ENCODE measurements at regions not wholly inside any gene's neighbourhood (a gene's known extent, or its start where the extent isn't known, plus 50 kb on each side); places are given as distances from the start of the nearest gene placed in this dataset.

DNA sequence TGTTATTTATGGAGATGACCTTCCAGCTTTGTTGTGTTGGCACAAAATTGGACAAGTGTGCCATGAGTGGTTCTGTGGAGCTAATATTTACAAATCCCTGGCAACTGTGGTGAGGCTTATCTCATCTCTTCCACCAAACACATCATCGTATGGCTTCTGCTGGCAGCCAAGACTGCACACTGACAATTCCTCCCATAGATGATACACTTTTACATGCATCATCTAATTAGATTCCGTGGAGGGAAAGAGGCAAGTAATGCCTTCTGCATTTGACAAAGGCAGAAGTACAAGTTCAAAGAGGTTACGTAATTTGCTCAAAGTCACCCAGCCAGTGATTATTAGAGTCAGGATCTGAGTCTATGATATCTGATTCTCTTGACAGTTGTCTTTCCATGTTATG lies 62.7 kb upstream of the KIRREL3 start:
- CTCF ChIA-PET (ENCODE audit: unreplicated experiment) = no interaction called here
- Histone ChIP-seq H3K9me2 (ENCODE audit: insufficient read depth, low read length) (no peaks in the 10 kb centered on the region), H3K79me2 (ENCODE audit: insufficient read depth, low read depth, low read length) (no peaks in the 10 kb centered on the region), H4K20me1 (ENCODE audit: insufficient read depth, low read length) (no peaks in the 10 kb centered on the region), H3K9me3 (ENCODE audit: low read length) (no peaks in the 10 kb centered on the region), H3K27ac (ENCODE audit: low read depth, low read length, poor library complexity, severe bottlenecking) (no peak overlapping the region), H3K4me3 (ENCODE audit: low read depth, low read length, poor library complexity, severe bottlenecking) (no peak overlapping the region), H2AFZ (ENCODE audit: low read length) (no peak overlapping the region), H3K36me3 (ENCODE audit: insufficient read depth, low read length) (no peaks in the 10 kb centered on the region), H3K4me2 (ENCODE audit: low read length) (no peak overlapping the region), H3K4me1 (ENCODE audit: insufficient read depth, low read length, poor library complexity, severe bottlenecking) (no peaks in the 10 kb centered on the region)
- BruUV-seq (replicated peaks) = no TSS peak
- DNase-seq (ENCODE audit: low spot score) = no peak
- intact Hi-C loops (cut with micrococcal nuclease; ENCODE audit: unreplicated experiment) = no loop called here
- TF ChIP-seq, protein P1, sequence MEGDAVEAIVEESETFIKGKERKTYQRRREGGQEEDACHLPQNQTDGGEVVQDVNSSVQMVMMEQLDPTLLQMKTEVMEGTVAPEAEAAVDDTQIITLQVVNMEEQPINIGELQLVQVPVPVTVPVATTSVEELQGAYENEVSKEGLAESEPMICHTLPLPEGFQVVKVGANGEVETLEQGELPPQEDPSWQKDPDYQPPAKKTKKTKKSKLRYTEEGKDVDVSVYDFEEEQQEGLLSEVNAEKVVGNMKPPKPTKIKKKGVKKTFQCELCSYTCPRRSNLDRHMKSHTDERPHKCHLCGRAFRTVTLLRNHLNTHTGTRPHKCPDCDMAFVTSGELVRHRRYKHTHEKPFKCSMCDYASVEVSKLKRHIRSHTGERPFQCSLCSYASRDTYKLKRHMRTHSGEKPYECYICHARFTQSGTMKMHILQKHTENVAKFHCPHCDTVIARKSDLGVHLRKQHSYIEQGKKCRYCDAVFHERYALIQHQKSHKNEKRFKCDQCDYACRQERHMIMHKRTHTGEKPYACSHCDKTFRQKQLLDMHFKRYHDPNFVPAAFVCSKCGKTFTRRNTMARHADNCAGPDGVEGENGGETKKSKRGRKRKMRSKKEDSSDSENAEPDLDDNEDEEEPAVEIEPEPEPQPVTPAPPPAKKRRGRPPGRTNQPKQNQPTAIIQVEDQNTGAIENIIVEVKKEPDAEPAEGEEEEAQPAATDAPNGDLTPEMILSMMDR (conservative IDR thresholded peaks at IDR 0.05; ENCODE audit: low read length) = no peak
- TF ChIP-seq EZH2phosphoT487 (IDR thresholded peaks at IDR 0.05; ENCODE audit: borderline replicate concordance, low read depth, low read length) = no peak
- POLR2A ChIA-PET = no interaction called here

DNA sequence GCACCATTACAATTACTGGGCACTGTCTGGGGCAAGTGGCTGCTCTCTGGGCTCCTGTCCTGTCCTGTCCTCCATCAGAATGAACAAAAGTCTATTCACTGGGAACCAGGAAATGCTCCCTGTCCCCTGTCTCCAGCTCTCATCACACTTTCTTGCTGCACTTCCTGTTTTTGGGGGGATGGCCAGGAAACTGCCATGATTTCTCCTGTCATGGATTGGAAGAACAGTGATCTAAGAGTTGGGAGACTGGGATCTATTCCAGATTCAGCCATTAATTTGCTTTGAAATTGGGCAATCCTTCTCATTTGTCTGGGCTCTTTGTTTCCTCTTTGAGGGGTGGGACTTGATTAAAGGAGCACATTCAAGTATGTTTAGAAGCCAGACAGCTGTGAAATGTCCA lies 61.4 kb upstream of the KIRREL3 start:
- Histone ChIP-seq H4K20me1 (ENCODE audit: insufficient read depth, low read length) (no peaks in the 10 kb centered on the region), H3K9me2 (ENCODE audit: insufficient read depth, low read length) (no peaks in the 10 kb centered on the region), H3K4me2 (ENCODE audit: low read length) (no peak overlapping the region), H3K9me3 (ENCODE audit: low read length) (no peaks in the 10 kb centered on the region), H3K79me2 (ENCODE audit: insufficient read depth, low read depth, low read length) (no peaks in the 10 kb centered on the region), H2AFZ (ENCODE audit: low read length) (no peak overlapping the region), H3K36me3 (ENCODE audit: insufficient read depth, low read length) (no peaks in the 10 kb centered on the region), H3K4me1 (ENCODE audit: insufficient read depth, low read length, poor library complexity, severe bottlenecking) (no peaks in the 10 kb centered on the region), H3K4me3 (ENCODE audit: low read depth, low read length, poor library complexity, severe bottlenecking) (no peak overlapping the region), H3K27ac (ENCODE audit: low read depth, low read length, poor library complexity, severe bottlenecking) (no peak overlapping the region)
- no peak for DNase-seq (ENCODE audit: low spot score)
- ChIA-PET CTCF (ENCODE audit: unreplicated experiment) (no interaction called here), POLR2A (interaction anchor here (0.6 kb wide), 1 partner anchor 22 kb away, joined by 4 read pairs; no protein-coding TSS in a partner anchor)
- BruUV-seq (replicated peaks) = no TSS peak
- TF ChIP-seq EZH2phosphoT487 (IDR thresholded peaks at IDR 0.05; ENCODE audit: borderline replicate concordance, low read depth, low read length) = no peak
- TF ChIP-seq, protein P1 (conservative IDR thresholded peaks at IDR 0.05; ENCODE audit: low read length) = no peak
- intact Hi-C loops (cut with micrococcal nuclease; ENCODE audit: unreplicated experiment) = no loop called here

DNA sequence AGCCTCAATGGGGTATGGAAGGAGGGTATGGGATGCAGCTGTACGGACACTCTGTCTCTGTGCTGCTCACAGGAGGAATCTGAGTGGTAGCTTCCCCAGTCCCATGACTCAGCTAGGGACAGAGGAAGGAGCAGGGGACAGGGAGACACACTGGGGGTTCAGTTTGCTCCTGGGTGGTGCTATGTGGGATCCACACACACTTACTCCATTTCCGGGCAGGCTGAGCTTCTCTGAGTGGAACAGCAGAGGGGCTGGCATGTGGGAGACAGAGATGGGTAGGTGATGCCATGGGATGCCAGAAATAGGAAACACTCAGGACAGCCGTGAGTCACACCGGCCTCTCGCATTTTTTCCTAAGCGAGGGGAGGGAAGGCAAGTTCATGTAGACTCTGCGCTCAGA lies 59.2 kb upstream of the KIRREL3 start:
- Histone ChIP-seq H4K20me1 (ENCODE audit: insufficient read depth, low read length) (no peaks in the 10 kb centered on the region), H3K4me1 (ENCODE audit: insufficient read depth, low read length, poor library complexity, severe bottlenecking) (no peaks in the 10 kb centered on the region), H3K4me2 (ENCODE audit: low read length) (no peak overlapping the region), H3K36me3 (ENCODE audit: insufficient read depth, low read length) (no peaks in the 10 kb centered on the region), H2AFZ (ENCODE audit: low read length) (no peak overlapping the region), H3K27ac (ENCODE audit: low read depth, low read length, poor library complexity, severe bottlenecking) (no peak overlapping the region), H3K79me2 (ENCODE audit: insufficient read depth, low read depth, low read length) (no peaks in the 10 kb centered on the region), H3K4me3 (ENCODE audit: low read depth, low read length, poor library complexity, severe bottlenecking) (no peak overlapping the region), H3K9me3 (ENCODE audit: low read length) (no peaks in the 10 kb centered on the region), H3K9me2 (ENCODE audit: insufficient read depth, low read length) (no peaks in the 10 kb centered on the region)
- POLR2A ChIA-PET = no interaction called here
- no TSS peak for BruUV-seq (replicated peaks)
- intact Hi-C loops (cut with micrococcal nuclease; ENCODE audit: unreplicated experiment) = no loop called here
- DNase-seq (ENCODE audit: low spot score) = no peak
- no peak for TF ChIP-seq EZH2phosphoT487 (IDR thresholded peaks at IDR 0.05; ENCODE audit: borderline replicate concordance, low read depth, low read length)
- TF ChIP-seq, protein P1 (conservative IDR thresholded peaks at IDR 0.05; ENCODE audit: low read length) = no peak
- CTCF ChIA-PET (ENCODE audit: unreplicated experiment) = no interaction called here
